ENCODE measurements at regions not wholly inside any gene's neighbourhood (a gene's known extent, or its start where the extent isn't known, plus 50 kb on each side); places are given as distances from the start of the nearest gene placed in this dataset.

DNA sequence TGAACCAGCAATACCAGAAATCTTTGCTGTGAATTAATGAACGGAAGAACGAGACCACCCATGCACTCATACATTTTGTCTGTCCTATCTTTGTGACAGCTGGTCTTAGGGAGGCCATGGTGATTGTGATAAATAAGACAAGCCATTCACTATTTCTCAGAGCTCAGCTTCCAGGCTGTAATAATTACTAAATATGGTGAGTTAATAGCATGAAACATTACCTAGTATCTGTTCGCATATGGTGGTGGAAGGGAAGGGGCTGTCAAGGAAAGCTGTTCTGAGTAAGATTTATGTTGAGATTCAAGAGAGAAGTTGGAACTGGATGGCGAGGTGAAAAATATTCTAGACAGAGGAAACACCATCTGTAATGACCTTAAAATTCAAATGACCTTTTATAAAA is 719.0 kb upstream of the ZNF385D start:
- no peak for TF ChIP-seq SPI1 (IDR thresholded peaks at IDR 0.05; ENCODE audit: low read depth, low read length)
- no peak for TF ChIP-seq POLR2A (IDR thresholded peaks at IDR 0.05; ENCODE audit: low read depth, low read length)
- no peak for TF ChIP-seq POU2F2 (IDR thresholded peaks at IDR 0.05; ENCODE audit: low read depth, low read length)
- no peak for TF ChIP-seq PAX5 (IDR thresholded peaks at IDR 0.05; ENCODE audit: insufficient read depth, low read length, severe bottlenecking)
- no peak for TF ChIP-seq TAF1 (IDR thresholded peaks at IDR 0.05; ENCODE audit: low read depth, low read length)
- no peak for TF ChIP-seq POLR2AphosphoS5 (IDR thresholded peaks at IDR 0.05; ENCODE audit: low read depth, low read length)
- no peak for FAIRE-seq
- DNase-seq (ENCODE audit: insufficient read length, low spot score) = no peak

GRCh38 chr3:22471557-22471956 is 720.5 kb upstream of the ZNF385D start:
- DNase-seq (ENCODE audit: insufficient read length, low spot score) = no peak
- no peak for FAIRE-seq
- TF ChIP-seq TAF1 (IDR thresholded peaks at IDR 0.05; ENCODE audit: low read depth, low read length) (no peak), POU2F2 (IDR thresholded peaks at IDR 0.05; ENCODE audit: low read depth, low read length) (no peak), SPI1 (IDR thresholded peaks at IDR 0.05; ENCODE audit: low read depth, low read length) (no peak), POLR2AphosphoS5 (IDR thresholded peaks at IDR 0.05; ENCODE audit: low read depth, low read length) (no peak), POLR2A (IDR thresholded peaks at IDR 0.05; ENCODE audit: low read depth, low read length) (no peak), PAX5 (IDR thresholded peaks at IDR 0.05; ENCODE audit: insufficient read depth, low read length, severe bottlenecking) (no peak)

- FAIRE-seq = no peak
- DNase-seq (ENCODE audit: insufficient read length, low spot score) = no peak
- TF ChIP-seq POLR2A (IDR thresholded peaks at IDR 0.05; ENCODE audit: low read depth, low read length) = no peak
- no peak for TF ChIP-seq PAX5 (IDR thresholded peaks at IDR 0.05; ENCODE audit: insufficient read depth, low read length, severe bottlenecking)
- TF ChIP-seq SPI1 (IDR thresholded peaks at IDR 0.05; ENCODE audit: low read depth, low read length) = no peak
- no peak for TF ChIP-seq POU2F2 (IDR thresholded peaks at IDR 0.05; ENCODE audit: low read depth, low read length)
- no peak for TF ChIP-seq TAF1 (IDR thresholded peaks at IDR 0.05; ENCODE audit: low read depth, low read length)
- no peak for TF ChIP-seq POLR2AphosphoS5 (IDR thresholded peaks at IDR 0.05; ENCODE audit: low read depth, low read length)
Measured at GRCh38 chr3:22474706-22475445, 723.9 kb upstream of the ZNF385D start.

- DNase-seq (ENCODE audit: insufficient read length, low spot score) = no peak
- FAIRE-seq = no peak
- TF ChIP-seq SPI1 (IDR thresholded peaks at IDR 0.05; ENCODE audit: low read depth, low read length) = no peak
- TF ChIP-seq PAX5 (IDR thresholded peaks at IDR 0.05; ENCODE audit: insufficient read depth, low read length, severe bottlenecking) = no peak
- TF ChIP-seq POU2F2 (IDR thresholded peaks at IDR 0.05; ENCODE audit: low read depth, low read length) = no peak
- TF ChIP-seq TAF1 (IDR thresholded peaks at IDR 0.05; ENCODE audit: low read depth, low read length) = no peak
- no peak for TF ChIP-seq POLR2A (IDR thresholded peaks at IDR 0.05; ENCODE audit: low read depth, low read length)
- TF ChIP-seq POLR2AphosphoS5 (IDR thresholded peaks at IDR 0.05; ENCODE audit: low read depth, low read length) = no peak
Measured at GRCh38 chr3:22475665-22476240, 724.7 kb upstream of the ZNF385D start.

DNA sequence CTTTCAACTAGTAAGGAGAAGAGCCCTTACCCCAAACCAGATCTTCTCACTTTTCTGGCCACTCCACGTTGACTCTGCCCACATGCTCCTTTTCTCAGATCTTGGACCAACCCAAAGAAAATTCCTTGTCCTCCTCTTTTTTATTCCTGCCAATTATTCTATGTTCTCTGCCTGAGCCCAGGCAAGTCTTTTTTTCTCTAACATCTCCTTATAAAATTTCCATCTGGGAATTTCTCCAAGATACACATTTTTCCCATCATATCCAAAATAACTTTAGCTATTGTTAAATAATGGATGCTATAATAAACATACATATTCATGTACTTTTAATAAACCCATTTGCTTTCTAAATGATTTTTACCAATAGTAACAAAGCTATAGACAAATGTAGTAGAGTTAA is 726.0 kb upstream of the ZNF385D start:
- TF ChIP-seq TAF1 (IDR thresholded peaks at IDR 0.05; ENCODE audit: low read depth, low read length) = no peak
- no peak for TF ChIP-seq SPI1 (IDR thresholded peaks at IDR 0.05; ENCODE audit: low read depth, low read length)
- TF ChIP-seq PAX5 (IDR thresholded peaks at IDR 0.05; ENCODE audit: insufficient read depth, low read length, severe bottlenecking) = no peak
- no peak for TF ChIP-seq POU2F2 (IDR thresholded peaks at IDR 0.05; ENCODE audit: low read depth, low read length)
- DNase-seq (ENCODE audit: insufficient read length, low spot score) = no peak
- no peak for FAIRE-seq

GRCh38 chr3:22485954-22486353 is 717.2 kb upstream of the UBE2E2 start:
- DNase-seq (ENCODE audit: insufficient read length, low spot score) = no peak
- FAIRE-seq = no peak
- TF ChIP-seq SPI1 (IDR thresholded peaks at IDR 0.05; ENCODE audit: low read depth, low read length) (no peak), POLR2A (IDR thresholded peaks at IDR 0.05; ENCODE audit: low read depth, low read length) (no peak), POLR2AphosphoS5 (IDR thresholded peaks at IDR 0.05; ENCODE audit: low read depth, low read length) (no peak), TAF1 (IDR thresholded peaks at IDR 0.05; ENCODE audit: low read depth, low read length) (no peak), POU2F2 (IDR thresholded peaks at IDR 0.05; ENCODE audit: low read depth, low read length) (no peak), PAX5 (IDR thresholded peaks at IDR 0.05; ENCODE audit: insufficient read depth, low read length, severe bottlenecking) (no peak)

DNA sequence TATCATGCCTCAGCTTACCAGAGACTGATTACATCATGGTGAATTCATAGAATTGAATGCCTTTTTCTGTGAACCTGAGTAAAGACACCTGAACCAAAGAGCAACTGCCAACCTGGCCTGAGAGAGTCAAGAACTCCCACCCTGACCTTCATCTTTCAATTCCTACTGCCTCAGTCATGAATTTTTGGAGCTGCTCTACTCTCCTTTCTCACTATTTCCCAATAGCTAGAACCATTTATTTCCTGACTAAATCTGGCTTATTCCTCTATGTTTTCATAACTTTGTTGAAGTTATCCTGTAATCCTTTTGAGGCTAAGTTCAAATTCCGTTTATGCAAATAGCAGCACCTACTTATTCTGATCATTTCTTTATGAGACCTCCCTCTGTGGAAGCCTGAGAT is 712.4 kb upstream of the UBE2E2 start:
- DNase-seq (ENCODE audit: insufficient read length, low spot score) (no peak), FAIRE-seq (no peak)
- no peak for TF ChIP-seq SPI1 (IDR thresholded peaks at IDR 0.05; ENCODE audit: low read depth, low read length)
- no peak for TF ChIP-seq POU2F2 (IDR thresholded peaks at IDR 0.05; ENCODE audit: low read depth, low read length)
- no peak for TF ChIP-seq TAF1 (IDR thresholded peaks at IDR 0.05; ENCODE audit: low read depth, low read length)

DNA sequence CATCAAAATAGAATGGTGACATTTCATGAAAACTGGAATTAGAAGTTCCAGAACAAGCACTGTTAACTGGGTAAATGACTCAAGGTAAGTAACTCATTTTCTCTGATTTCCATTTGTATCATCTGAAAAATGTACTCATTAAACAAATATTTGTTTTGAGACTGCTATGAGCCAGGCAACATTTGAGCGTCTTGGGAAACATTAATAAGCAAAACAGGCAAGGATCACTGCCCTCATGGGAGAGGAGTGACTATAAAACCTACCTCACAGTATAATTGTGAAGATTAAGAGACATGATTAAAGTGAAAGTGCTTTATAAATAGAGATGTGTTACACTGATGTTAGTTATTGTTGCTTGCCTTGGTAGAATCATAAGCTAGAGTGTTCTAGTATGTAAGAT is 711.8 kb upstream of the UBE2E2 start:
- TF ChIP-seq PAX5 (IDR thresholded peaks at IDR 0.05; ENCODE audit: insufficient read depth, low read length, severe bottlenecking) = no peak
- no peak for TF ChIP-seq POU2F2 (IDR thresholded peaks at IDR 0.05; ENCODE audit: low read depth, low read length)
- TF ChIP-seq SPI1 (IDR thresholded peaks at IDR 0.05; ENCODE audit: low read depth, low read length) = no peak
- no peak for TF ChIP-seq POLR2A (IDR thresholded peaks at IDR 0.05; ENCODE audit: low read depth, low read length)
- no peak for TF ChIP-seq POLR2AphosphoS5 (IDR thresholded peaks at IDR 0.05; ENCODE audit: low read depth, low read length)
- TF ChIP-seq TAF1 (IDR thresholded peaks at IDR 0.05; ENCODE audit: low read depth, low read length) = no peak
- FAIRE-seq = no peak
- no peak for DNase-seq (ENCODE audit: insufficient read length, low spot score)

GRCh38 chr3:22492342-22492741 is 710.8 kb upstream of the UBE2E2 start:
- DNase-seq (ENCODE audit: insufficient read length, low spot score) (no peak), FAIRE-seq (no peak)
- TF ChIP-seq PAX5 (IDR thresholded peaks at IDR 0.05; ENCODE audit: insufficient read depth, low read length, severe bottlenecking) (no peak), TAF1 (IDR thresholded peaks at IDR 0.05; ENCODE audit: low read depth, low read length) (no peak), SPI1 (IDR thresholded peaks at IDR 0.05; ENCODE audit: low read depth, low read length) (no peak), POLR2AphosphoS5 (IDR thresholded peaks at IDR 0.05; ENCODE audit: low read depth, low read length) (no peak), POLR2A (IDR thresholded peaks at IDR 0.05; ENCODE audit: low read depth, low read length) (no peak), POU2F2 (IDR thresholded peaks at IDR 0.05; ENCODE audit: low read depth, low read length) (no peak)

All from GM12891 (cell line).